HepG2 (cell line): ENCODE measurements at regions not wholly inside any gene's neighbourhood (a gene's known extent, or its start where the extent isn't known, plus 50 kb on each side); places are given as distances from the start of the nearest gene placed in this dataset.

Source experiments
- ATAC-seq: fragments of 200-7000 bp; cut with Tn5 transposase; 3 replicates; pipeline ENCODE4 v1.9.1; 2020; ENCODE audit warnings: mild to moderate bottlenecking, moderate library complexity
- BruUV-seq: library from RNA; stranded (reverse); fragments of 400-500 nt; replicated peaks from 2 replicates; lab custom pipeline; 2021; lab: Mats Ljungman, UMichigan
- CTCF ChIA-PET: fragments of 300-600 bp; formaldehyde crosslinking; extraction: SDS; loops from one replicate; lab custom pipeline; 2021; ENCODE audit warnings: low total read pairs, inconsistent platforms, low intra/inter-chr PET ratio; lab: Yijun Ruan, JAX
- POLR2A ChIA-PET: fragments of 350-600 bp; sonication (Branson Sonifier 250); formaldehyde crosslinking; loops from one replicate; lab custom pipeline; 2020; ENCODE audit warnings: antibody characterized with exemption, inconsistent platforms; lab: Yijun Ruan, JAX
- DNase-seq: peaks from one replicate; pipeline ENCODE4 v3.0.0-alpha.2; 2015; ENCODE audit warnings: low spot score
- FAIRE-seq: peaks from 3 replicates; lab custom pipeline; 2011; peaks lifted over from hg19 to GRCh38; lab: Jason Lieb, UNC
- H2AFZ ChIP-seq: one replicate; pipeline ENCODE4 v1.6.1; 2011; ENCODE audit warnings: low read length, inconsistent platforms
- H3K27ac ChIP-seq: fragments of 300-600 bp; 3 replicates; pipeline ENCODE4 v1.8.0; 2011; ENCODE audit warnings: mixed run types, mild to moderate bottlenecking, mixed read lengths, low read length, inconsistent platforms; ENCODE audit not compliant: insufficient read depth; ENCODE audit errors: extremely low read length
- H3K27me3 ChIP-seq, 2 experiments: fragments of 200-600 bp in 1 of 2; 2 replicates in 1 of 2; 3 replicates in 1 of 2; pipeline versions ENCODE4 v1.6.0 to v1.8.0; 2011; ENCODE audit warnings: low read length in 2 of 2, mild to moderate bottlenecking in 2 of 2, moderate library complexity in 2 of 2, inconsistent platforms in 1 of 2; ENCODE audit not compliant: insufficient read depth in 2 of 2, control insufficient read depth in 1 of 2
- H3K36me3 ChIP-seq, 2 experiments: fragments of 200-600 bp in 1 of 2; replicated peaks in 1 of 2; 2 replicates in 1 of 2; 3 replicates in 1 of 2; pipeline versions ENCODE4 v1.5.1 to v1.8.0; 2011; ENCODE audit warnings: low read length in 2 of 2, inconsistent platforms in 1 of 2; ENCODE audit not compliant: insufficient read depth in 2 of 2, control insufficient read depth in 1 of 2
- H3K4me1 ChIP-seq: 2 replicates; pipeline ENCODE4 v1.5.1; 2012; ENCODE audit warnings: low read length, inconsistent platforms; ENCODE audit not compliant: insufficient read depth
- H3K4me2 ChIP-seq: 2 replicates; pipeline ENCODE4 v1.6.0; 2011; ENCODE audit warnings: low read depth, low read length, inconsistent platforms
- H3K4me3 ChIP-seq, 3 experiments: fragments of 200-600 bp in 1 of 3; sonication (generic), shearing (Covaris generic) in 1 of 3; replicated peaks in 1 of 3; 2 replicates each; pipeline ENCODE4 v1.5.1; 2011 to 2016; ENCODE audit warnings: low read length in 3 of 3, inconsistent platforms in 2 of 3, low read depth in 2 of 3, mild to moderate bottlenecking in 2 of 3, control low read depth in 1 of 3, mixed read lengths in 1 of 3; ENCODE audit not compliant: insufficient read depth in 1 of 3
- H3K79me2 ChIP-seq: one replicate; pipeline ENCODE4 v1.6.1; 2011; ENCODE audit warnings: low read length, inconsistent platforms; ENCODE audit not compliant: insufficient read depth
- H3K9ac ChIP-seq: 2 replicates; pipeline ENCODE4 v1.6.0; 2011; ENCODE audit warnings: mild to moderate bottlenecking, low read depth, low read length, inconsistent platforms; ENCODE audit not compliant: insufficient read depth
- H3K9me3 ChIP-seq: 2 replicates; pipeline ENCODE4 v1.5.1; 2012; ENCODE audit warnings: mild to moderate bottlenecking, low read length
- H4K20me1 ChIP-seq: 2 replicates; pipeline ENCODE4 v1.6.0; 2011; ENCODE audit warnings: inconsistent platforms, mild to moderate bottlenecking, low read length, moderate library complexity; ENCODE audit not compliant: insufficient read depth
- CEBPB ChIP-seq: IDR thresholded peaks from 2 replicates; pipeline ENCODE4 v1.6.1; 2011; ENCODE audit warnings: low read depth, low read length, improper control_type of control experiment, borderline replicate concordance
- E2F1 ChIP-seq: sonication (generic); formaldehyde crosslinking; IDR thresholded peaks from 2 replicates; pipeline ENCODE4 v1.5.0; 2020; ENCODE audit warnings: missing genetic modification reagents
- E2F5 ChIP-seq: sonication (generic); formaldehyde crosslinking; conservative IDR thresholded peaks from 2 replicates; pipeline ENCODE4 v1.4.0; 2020; ENCODE audit warnings: missing genetic modification reagents
- FOXJ3 ChIP-seq: sonication (generic); formaldehyde crosslinking; IDR thresholded peaks from 2 replicates; pipeline ENCODE4 v1.4.0; 2020; ENCODE audit warnings: missing genetic modification reagents, mild to moderate bottlenecking, borderline replicate concordance
- KLF12 ChIP-seq: sonication (generic); formaldehyde crosslinking; IDR thresholded peaks from 2 replicates; pipeline ENCODE4 v1.4.0; 2020; ENCODE audit warnings: missing genetic modification reagents, borderline replicate concordance
- ONECUT2 ChIP-seq: sonication (generic); formaldehyde crosslinking; IDR thresholded peaks from 2 replicates; pipeline ENCODE4 v1.4.0; 2020; ENCODE audit warnings: missing genetic modification reagents
- TRIM24 ChIP-seq: sonication (generic); formaldehyde crosslinking; IDR thresholded peaks from 2 replicates; pipeline ENCODE4 v1.8.0; 2022; ENCODE audit warnings: mild to moderate bottlenecking, missing genetic modification reagents
- ZNF562 ChIP-seq: sonication (generic); formaldehyde crosslinking; IDR thresholded peaks from 2 replicates; pipeline ENCODE4 v1.8.0; 2022; ENCODE audit warnings: missing genetic modification reagents, borderline replicate concordance
- ZNF782 ChIP-seq: sonication (generic); formaldehyde crosslinking; IDR thresholded peaks from 2 replicates; pipeline ENCODE4 v1.4.0; 2020; ENCODE audit warnings: missing genetic modification reagents, mild to moderate bottlenecking, borderline replicate concordance
- WGBS: methylation state at CpG from one replicate; pipeline ENCODE4 v1.1.6; 2017; ENCODE audit warnings: low lambda C conversion rate; 5-methylcytosine and 5-hydroxymethylcytosine counted together
- in situ Hi-C: cut with HindIII; loops from 2 replicates; pipeline ENCODE4 v1.10.0; 2017; ENCODE audit warnings: low pct_unique_long_range_greater_than_20kb; ENCODE audit not compliant: extremely low pct_ligation_motif_present
- intact Hi-C: fragments of 100-400 bp; cut with micrococcal nuclease; formaldehyde crosslinking; loops from one replicate; pipeline ENCODE4 v1.10.0; 2022; ENCODE audit not compliant: unreplicated experiment

- H3K4me1 ChIP-seq: no peaks in the 10 kb centered on the region
- in situ Hi-C loops: no loop called here
- H3K9me3 ChIP-seq: no peaks in the 10 kb centered on the region
- intact Hi-C loops: no loop called here
- no peak for ATAC-seq
- no peak for FAIRE-seq
- DNase-seq: no peak
- no peaks in the 10 kb centered on the region for H3K79me2 ChIP-seq
- 22% methylated on average over 6 of the region's 6 CpGs for WGBS
- no peak overlapping the region for H3K9ac ChIP-seq
- no peak overlapping the region for H3K27ac ChIP-seq
- H3K27me3 ChIP-seq: peaks cover 1 to 3% of the 10 kb centered on the region in 2 experiments; a peak in 1 of 5 replicates
- TF ChIP-seq E2F5 (CRISPR knock-in tag): no peak
- no peak for TF ChIP-seq FOXJ3
- TF ChIP-seq TRIM24 (CRISPR knock-in tag): no peak
- no peak for TF ChIP-seq CEBPB
- TF ChIP-seq ONECUT2 (CRISPR knock-in tag): no peak
- no peak for TF ChIP-seq KLF12 (CRISPR knock-in tag)
- no peak for TF ChIP-seq ZNF562
- TF ChIP-seq E2F1 (CRISPR knock-in tag): no peak
- no peak for TF ChIP-seq ZNF782 (CRISPR knock-in tag)
- CTCF ChIA-PET: no interaction called here
- H3K36me3 ChIP-seq: no peaks in the 10 kb centered on the region
- no TSS peak for BruUV-seq
- H2AFZ ChIP-seq: no peak overlapping the region
- H4K20me1 ChIP-seq: no peaks in the 10 kb centered on the region
- no peak overlapping the region for H3K4me3 ChIP-seq
- POLR2A ChIA-PET: no interaction called here
- H3K4me2 ChIP-seq: no peak overlapping the region
Measured at GRCh38 chr1:212529211-212529741, 79.3 kb upstream of the ATF3 start.
